Osteoblast (primary cell): ENCODE measurements at regions not wholly inside any gene's neighbourhood (a gene's known extent, or its start where the extent isn't known, plus 50 kb on each side); places are given as distances from the start of the nearest gene placed in this dataset.

Experiments
- DNase-seq: peaks from one replicate; pipeline ENCODE4 v3.0.0; 2011; ENCODE audit warnings: low spot score, mixed read lengths; ENCODE audit not compliant: insufficient read length; ENCODE audit errors: missing footprints
- H2AFZ ChIP-seq: 2 replicates; pipeline ENCODE4 v1.6.0; 2011; ENCODE audit warnings: mild to moderate bottlenecking, low read length
- H3K27ac ChIP-seq: 2 replicates; pipeline ENCODE4 v1.5.1; 2011; ENCODE audit warnings: mild to moderate bottlenecking, low read depth, low read length, moderate library complexity
- H3K27me3 ChIP-seq: 2 replicates; pipeline ENCODE4 v1.6.0; 2012; ENCODE audit warnings: mild to moderate bottlenecking, control low read depth, inconsistent platforms, low read length, moderate library complexity; ENCODE audit not compliant: insufficient read depth
- H3K36me3 ChIP-seq: 2 replicates; pipeline ENCODE4 v1.5.1; 2011; ENCODE audit warnings: mild to moderate bottlenecking, low read length, control low read depth, moderate library complexity; ENCODE audit not compliant: insufficient read depth
- H3K4me1 ChIP-seq: 2 replicates; pipeline ENCODE4 v1.5.1; 2011; ENCODE audit warnings: mild to moderate bottlenecking, low read length, control low read depth, moderate library complexity; ENCODE audit not compliant: insufficient read depth
- H3K4me2 ChIP-seq: 2 replicates; pipeline ENCODE4 v1.6.0; 2011; ENCODE audit warnings: mild to moderate bottlenecking, low read length; ENCODE audit not compliant: insufficient read depth
- H3K4me3 ChIP-seq: fragments of 200-600 bp; sonication (generic); 3 replicates; pipeline ENCODE4 v1.5.1; 2012; ENCODE audit warnings: mild to moderate bottlenecking, low read length, inconsistent platforms; ENCODE audit not compliant: insufficient read depth
- H3K79me2 ChIP-seq: 2 replicates; pipeline ENCODE4 v1.6.0; 2012; ENCODE audit warnings: mild to moderate bottlenecking, low read length, control low read depth, inconsistent platforms; ENCODE audit not compliant: insufficient read depth
- H3K9me3 ChIP-seq: 2 replicates; pipeline ENCODE4 v1.5.1; 2011; ENCODE audit warnings: low read depth, low read length, control low read depth
- H4K20me1 ChIP-seq: 2 replicates; pipeline ENCODE4 v1.6.0; 2012; ENCODE audit warnings: mild to moderate bottlenecking, low read length, control low read depth; ENCODE audit not compliant: insufficient read depth
- CTCF ChIP-seq: IDR thresholded peaks from 2 replicates; pipeline ENCODE4 v1.5.1; 2011; ENCODE audit warnings: mild to moderate bottlenecking, low read depth, low read length, moderate library complexity; ENCODE audit errors: extremely low read depth

- no peaks in the 10 kb centered on the region for H3K27me3 ChIP-seq
- H3K9me3 ChIP-seq, result no peaks in the 10 kb centered on the region
- no peaks in the 10 kb centered on the region for H4K20me1 ChIP-seq
- H3K27ac ChIP-seq, result no peak overlapping the region
- H2AFZ ChIP-seq, result no peak overlapping the region
- peak overlapping the region; percentile 56 for H3K4me2 ChIP-seq
- no peak for DNase-seq
- no peaks in the 10 kb centered on the region for H3K79me2 ChIP-seq
- H3K36me3 ChIP-seq, result no peaks in the 10 kb centered on the region
- H3K4me1 ChIP-seq, result peaks cover 15% of the 10 kb centered on the region
- no peak overlapping the region for H3K4me3 ChIP-seq
- TF ChIP-seq CTCF, result no peak
Observed at GRCh38 chr10:3533296-3533695, 251.7 kb downstream of the KLF6 start.

GRCh38 chr10:3532644-3533043 is 252.4 kb downstream of the KLF6 start:
- Histone ChIP-seq H3K4me2 (peak overlapping the region; percentile 56), H3K4me3 (no peak overlapping the region), H3K4me1 (peaks cover 18% of the 10 kb centered on the region), H2AFZ (no peak overlapping the region), H3K27ac (no peak overlapping the region), H3K9me3 (no peaks in the 10 kb centered on the region), H4K20me1 (no peaks in the 10 kb centered on the region), H3K27me3 (no peaks in the 10 kb centered on the region), H3K36me3 (no peaks in the 10 kb centered on the region), H3K79me2 (no peaks in the 10 kb centered on the region)
- TF ChIP-seq CTCF, result no peak
- DNase-seq, result no peak

GRCh38 chr10:3531670-3532069 is 253.3 kb downstream of the KLF6 start:
- Histone ChIP-seq H3K9me3 (no peaks in the 10 kb centered on the region), H3K27ac (no peak overlapping the region), H3K4me1 (peaks cover 28% of the 10 kb centered on the region), H3K79me2 (no peaks in the 10 kb centered on the region), H3K4me3 (no peak overlapping the region), H3K4me2 (no peak overlapping the region), H2AFZ (no peak overlapping the region), H4K20me1 (no peaks in the 10 kb centered on the region), H3K27me3 (no peaks in the 10 kb centered on the region), H3K36me3 (no peaks in the 10 kb centered on the region)
- TF ChIP-seq CTCF, result no peak
- DNase-seq, result no peak

- DNase-seq, result no peak
- Histone ChIP-seq H3K4me3 (no peak overlapping the region), H3K79me2 (no peaks in the 10 kb centered on the region), H3K4me1 (peaks cover 34% of the 10 kb centered on the region), H3K27ac (no peak overlapping the region), H2AFZ (no peak overlapping the region), H3K4me2 (no peak overlapping the region), H3K9me3 (no peaks in the 10 kb centered on the region), H3K36me3 (no peaks in the 10 kb centered on the region), H3K27me3 (no peaks in the 10 kb centered on the region), H4K20me1 (no peaks in the 10 kb centered on the region)
- no peak for TF ChIP-seq CTCF
Observed at GRCh38 chr10:3530783-3531645, 254.0 kb downstream of the KLF6 start.
